SK-MEL-5 (cell line): ENCODE measurements at regions not wholly inside any gene's neighbourhood (a gene's known extent, or its start where the extent isn't known, plus 50 kb on each side); places are given as distances from the start of the nearest gene placed in this dataset.
"Not testable (repeated sequence)": the region's sequence is repeated elsewhere in the genome, so short reads cannot be mapped to it uniquely, and the experiment has no call there.

Experiments used
- DNase-seq: peaks from one replicate; pipeline ENCODE4 v3.0.0-alpha.2; 2016; ENCODE audit warnings: low read depth, low spot score
- in situ Hi-C: cut with HindIII; loops from 2 replicates; pipeline ENCODE4 v1.10.0; 2016; ENCODE audit warnings: low sequenced_read_pairs, high pct_unique_total_duplicates, low pct_unique_long_range_greater_than_20kb

- in situ Hi-C loops: no loop called here
- no peak for DNase-seq
Observed at GRCh38 chr3:184440151-184440550, 60.3 kb downstream of the CHRD start.

GRCh38 chr3:184441202-184441900 is 61.5 kb downstream of the CHRD start:
- in situ Hi-C loops: no loop called here
- no peak for DNase-seq

- in situ Hi-C loops: no loop called here
- no peak for DNase-seq
Observed at GRCh38 chr3:184443364-184443763, 63.5 kb downstream of the CHRD start.

GRCh38 chr3:184443831-184444230 is 64.0 kb downstream of the CHRD start:
- in situ Hi-C loops: no loop called here
- DNase-seq: no peak

GRCh38 chr3:184448321-184449160 is 68.7 kb downstream of the CHRD start:
- in situ Hi-C loops: no loop called here

GRCh38 chr3:184449161-184449515 is 69.3 kb downstream of the CHRD start:
- in situ Hi-C loops: no loop called here
- DNase-seq: no peak

More at GRCh38 chr3:184448321-184449160, 68.7 kb downstream of the CHRD start:
- no peak for DNase-seq

- in situ Hi-C loops: no loop called here
- DNase-seq: no peak
Observed at GRCh38 chr3:184450547-184450946, 70.7 kb downstream of the CHRD start.

GRCh38 chr3:184453296-184453695 is 73.4 kb downstream of the CHRD start:
- DNase-seq: no peak
- in situ Hi-C loops: no loop called here

- in situ Hi-C loops: no loop called here
- no peak for DNase-seq
Observed at GRCh38 chr3:184455991-184456390, 76.1 kb downstream of the CHRD start.

GRCh38 chr3:184456476-184456875 is 76.6 kb downstream of the CHRD start:
- in situ Hi-C loops: no loop called here
- DNase-seq: no peak

GRCh38 chr3:184457329-184457728 is 77.5 kb downstream of the CHRD start:
- in situ Hi-C loops: no loop called here
- DNase-seq: no peak

- DNase-seq, in situ Hi-C loops: not testable (repeated sequence)
Observed at GRCh38 chr3:184457784-184458377, 78.0 kb downstream of the CHRD start.

GRCh38 chr3:184459355-184459754 is 79.5 kb downstream of the CHRD start:
- no peak for DNase-seq
- in situ Hi-C loops: no loop called here

GRCh38 chr3:184460276-184460675 is 80.4 kb downstream of the CHRD start:
- DNase-seq: no peak
- in situ Hi-C loops: no loop called here

- in situ Hi-C loops: no loop called here
Observed at GRCh38 chr3:184461219-184461618, 81.4 kb downstream of the CHRD start.

GRCh38 chr3:184465883-184466412 is 86.1 kb downstream of the CHRD start:
- in situ Hi-C loops: no loop called here
- DNase-seq: no peak

More at GRCh38 chr3:184461219-184461618, 81.4 kb downstream of the CHRD start:
- DNase-seq: no peak

- in situ Hi-C loops: no loop called here
- DNase-seq: no peak
Observed at GRCh38 chr3:184466413-184466960, 86.6 kb downstream of the CHRD start.

GRCh38 chr3:184467171-184467570 is 87.3 kb downstream of the CHRD start:
- DNase-seq: no peak
- in situ Hi-C loops: no loop called here
